Stomach (tissue), 4 donors: ENCODE measurements at regions not wholly inside any gene's neighbourhood (a gene's known extent, or its start where the extent isn't known, plus 50 kb on each side); places are given as distances from the start of the nearest gene placed in this dataset.

Source experiments
- CTCF ChIP-seq, 7 experiments: fragments of 450-650 bp in 4 of 7; fragments of 200-600 bp in 3 of 7; sonication (generic) in 3 of 7; IDR thresholded peaks; one replicate each; pipeline ENCODE4 v1.5.1; 2016 to 2019; ENCODE audit warnings: antibody characterized with exemption in 7 of 7, control low read depth in 2 of 7, mild to moderate bottlenecking in 1 of 7
- POLR2A ChIP-seq, 4 donors: fragments of 450-650 bp; IDR thresholded peaks; one replicate each; pipeline ENCODE4 v1.6.1; 2016; ENCODE audit warnings: antibody characterized with exemption in 4 of 4, control low read depth in 2 of 4, mild to moderate bottlenecking in 1 of 4, moderate library complexity in 1 of 4

DNA sequence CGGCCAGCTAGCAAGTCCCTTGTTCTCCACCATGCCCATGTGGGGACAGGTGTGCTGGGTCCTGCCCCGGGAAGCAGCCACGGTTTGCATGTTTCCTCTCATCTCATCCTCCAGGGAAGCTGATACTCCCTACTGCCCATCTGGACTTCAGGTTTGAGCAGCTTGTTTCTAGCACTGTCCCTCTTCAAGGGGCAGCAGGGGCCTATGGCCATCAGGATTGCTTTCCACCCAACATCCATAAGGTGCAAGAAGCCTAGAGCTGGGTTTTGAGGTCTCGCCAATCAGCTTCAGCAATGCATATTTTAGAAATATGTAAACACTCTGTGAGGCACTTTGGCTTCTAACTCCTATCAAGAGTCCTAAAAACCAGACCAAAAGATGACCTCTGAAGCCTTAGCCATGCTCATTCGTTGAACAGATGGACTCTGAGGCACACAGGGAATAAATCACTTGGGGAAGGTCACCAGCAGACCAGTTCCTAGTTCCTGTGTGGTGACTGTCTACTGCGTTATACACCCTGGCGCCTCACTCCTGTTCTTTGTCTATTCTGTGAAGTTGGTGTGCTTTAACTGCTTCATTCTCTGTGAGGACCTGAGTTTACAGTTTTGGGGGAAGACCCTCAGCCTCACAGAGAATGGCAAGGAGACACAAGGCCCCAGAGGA, 192.6 kb upstream of the TWIST2 start:
- TF ChIP-seq CTCF (IDR thresholded peaks at IDR 0.05) (no peak), POLR2A (IDR thresholded peaks at IDR 0.05) (no peak)
